ENCODE measurements at regions not wholly inside any gene's neighbourhood (a gene's known extent, or its start where the extent isn't known, plus 50 kb on each side); places are given as distances from the start of the nearest gene placed in this dataset.
A peak's percentile ranks its signal among the peaks of the same experiment; 100 is the strongest.

DNA sequence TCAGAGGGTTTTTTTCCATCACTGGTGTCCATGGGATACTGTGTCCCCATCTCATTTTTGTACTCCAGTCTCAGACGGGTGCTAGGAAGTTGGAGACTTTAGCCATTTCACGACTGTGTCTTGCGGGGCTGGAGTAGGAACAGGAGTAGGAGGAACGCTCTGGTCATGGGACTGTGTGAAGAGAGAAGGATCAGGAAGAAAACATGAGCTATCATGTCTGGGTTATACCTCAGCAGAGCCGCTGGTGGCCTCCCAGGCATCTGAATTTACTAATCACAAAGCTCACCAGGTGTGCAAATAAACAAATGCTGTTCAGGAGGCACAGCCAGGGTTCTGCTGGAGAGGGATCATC lies 225.4 kb downstream of the SEC14L1 start:
- DNase-seq, result no peak

DNA sequence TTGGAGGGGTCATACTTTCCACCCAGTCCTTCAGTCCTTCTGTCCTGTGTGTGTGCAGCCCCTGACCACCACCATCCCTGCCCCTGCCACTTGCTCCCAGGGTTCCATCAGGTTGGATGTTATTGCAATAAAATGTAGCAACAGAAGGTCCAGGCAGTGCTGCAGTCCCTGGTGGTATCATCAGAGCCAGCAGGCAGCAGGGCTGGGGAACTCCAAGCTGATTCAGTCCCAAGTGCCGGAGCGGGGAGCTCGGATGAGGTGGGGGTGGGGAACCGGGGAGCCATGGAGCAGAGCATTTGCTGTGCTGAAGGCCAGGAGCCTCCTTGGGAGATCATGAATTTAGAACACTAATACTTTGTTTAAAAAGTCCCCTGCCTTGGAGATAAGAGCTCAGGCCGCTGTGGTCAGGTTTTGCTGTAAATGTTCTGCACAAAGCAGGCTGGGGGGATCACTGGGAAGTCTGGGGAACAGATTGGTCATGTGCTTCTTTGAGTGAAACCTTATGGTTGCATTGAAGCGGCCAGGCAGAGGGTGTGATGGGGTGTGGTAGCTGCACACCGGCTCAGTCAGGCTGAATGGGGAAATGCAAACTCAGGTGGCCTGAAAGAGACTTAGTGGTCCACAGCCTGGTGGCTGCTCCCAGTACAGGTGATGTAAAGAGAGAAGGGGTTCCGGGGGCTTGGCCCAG lies 225.9 kb downstream of the SEC14L1 start:
- DNase-seq, result no peak

DNA sequence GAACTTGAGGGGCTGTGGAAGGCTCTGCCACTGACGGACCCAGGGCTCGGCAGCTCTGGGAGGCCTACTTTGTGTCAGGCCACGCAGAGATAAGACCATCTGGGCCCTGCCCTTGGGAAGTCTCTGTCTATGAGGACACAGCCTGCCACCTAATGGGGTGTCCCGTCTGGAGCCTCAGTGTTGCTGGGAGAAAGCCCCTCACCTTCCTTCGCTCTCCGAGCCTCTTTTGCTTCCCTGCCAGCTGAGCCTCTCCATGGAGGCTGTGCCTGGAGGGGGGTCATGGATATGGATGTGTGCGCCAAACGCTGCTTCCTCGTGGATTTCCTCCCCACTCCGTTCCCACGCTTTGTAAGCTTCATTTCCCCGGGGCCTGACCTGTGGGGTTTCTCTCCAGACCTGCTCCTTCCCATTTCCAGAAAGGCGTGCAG lies 228.8 kb downstream of the SEC14L1 start:
- DNase-seq, result no peak

DNA sequence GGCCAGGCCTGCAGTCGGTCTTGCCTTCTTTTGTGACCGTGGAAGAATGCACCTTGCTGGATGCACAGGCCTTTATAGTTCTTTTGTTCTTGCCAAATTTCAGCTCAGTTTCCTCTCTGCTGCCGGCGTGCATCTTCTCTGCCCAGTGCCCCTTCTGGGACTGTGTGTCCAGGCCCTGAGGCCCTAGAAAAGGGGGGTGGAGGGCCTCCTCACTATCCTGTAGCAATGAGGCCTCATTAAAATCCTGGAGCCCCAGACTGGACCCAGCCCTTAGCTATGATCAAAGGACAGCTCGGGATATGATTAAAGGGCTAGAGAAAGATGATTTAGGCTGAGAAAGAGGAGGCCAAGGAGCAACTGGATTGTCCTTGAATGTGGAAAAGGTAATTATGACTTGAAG lies 229.8 kb downstream of the SEC14L1 start:
- DNase-seq, result no peak

DNA sequence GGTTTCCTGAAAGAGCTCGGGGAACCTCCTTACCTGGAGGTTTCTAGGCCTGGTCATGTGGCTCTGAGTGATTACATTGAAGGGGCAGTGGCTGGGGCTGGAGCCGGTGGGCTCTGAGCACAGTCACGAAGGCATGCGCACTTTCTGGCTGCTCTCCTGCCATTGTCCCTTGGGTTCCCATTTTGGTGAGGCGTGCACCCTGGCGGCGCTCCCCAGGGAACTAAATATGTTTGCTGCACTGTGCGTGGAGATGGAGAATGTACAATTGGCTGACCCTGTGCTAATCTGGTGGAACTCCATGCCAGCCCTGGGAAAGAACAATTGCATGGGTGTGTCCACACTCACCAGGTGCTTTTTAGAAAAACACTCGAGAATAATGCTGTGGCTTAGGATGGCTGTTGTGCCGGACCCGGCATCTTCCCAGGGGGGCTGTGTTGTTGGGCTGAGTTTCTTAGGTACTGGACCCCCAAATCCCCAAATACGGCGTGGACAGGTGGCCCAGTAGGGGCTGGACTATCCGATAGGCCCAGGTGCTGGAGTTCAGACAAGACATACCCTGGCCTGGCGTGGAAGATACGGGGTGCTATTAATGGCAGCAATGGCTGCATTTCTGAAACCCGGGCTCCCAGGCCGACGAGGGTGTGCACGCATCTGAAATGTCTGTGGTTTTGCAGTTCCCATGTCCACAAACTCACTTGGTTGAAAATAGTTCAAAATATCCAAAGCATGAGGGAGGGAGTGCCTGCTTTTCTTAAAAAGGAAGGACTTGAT lies 230.5 kb downstream of the SEC14L1 start:
- no peak for DNase-seq

DNA sequence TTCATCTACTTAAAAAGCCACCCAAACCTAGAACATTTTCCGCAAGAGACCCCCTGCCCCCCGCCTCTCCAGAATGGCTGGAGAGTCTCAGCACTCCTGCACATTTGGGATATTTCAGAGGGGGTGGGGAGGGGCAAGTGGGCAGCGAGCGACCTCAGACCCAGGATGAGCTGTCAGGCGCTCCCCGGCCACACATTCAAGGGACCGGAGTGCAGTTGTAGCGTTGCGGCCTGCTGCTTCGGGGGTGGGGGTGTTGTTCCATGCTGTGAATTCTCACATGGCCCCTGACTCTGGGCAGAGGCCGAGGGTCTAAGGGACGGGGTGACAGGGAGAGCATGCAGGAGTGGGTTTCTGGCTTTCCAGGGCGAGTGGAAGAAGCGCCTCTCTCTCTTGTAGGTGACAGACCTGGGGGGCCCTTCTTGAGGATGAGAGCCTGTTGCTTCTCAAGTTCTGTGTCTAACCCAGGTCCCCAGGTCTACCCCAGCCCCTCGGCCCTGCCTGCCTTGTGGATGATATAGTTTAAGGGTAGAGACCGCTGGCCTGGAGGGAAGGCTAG lies 231.2 kb downstream of the SEC14L1 start:
- no peak for DNase-seq

DNA sequence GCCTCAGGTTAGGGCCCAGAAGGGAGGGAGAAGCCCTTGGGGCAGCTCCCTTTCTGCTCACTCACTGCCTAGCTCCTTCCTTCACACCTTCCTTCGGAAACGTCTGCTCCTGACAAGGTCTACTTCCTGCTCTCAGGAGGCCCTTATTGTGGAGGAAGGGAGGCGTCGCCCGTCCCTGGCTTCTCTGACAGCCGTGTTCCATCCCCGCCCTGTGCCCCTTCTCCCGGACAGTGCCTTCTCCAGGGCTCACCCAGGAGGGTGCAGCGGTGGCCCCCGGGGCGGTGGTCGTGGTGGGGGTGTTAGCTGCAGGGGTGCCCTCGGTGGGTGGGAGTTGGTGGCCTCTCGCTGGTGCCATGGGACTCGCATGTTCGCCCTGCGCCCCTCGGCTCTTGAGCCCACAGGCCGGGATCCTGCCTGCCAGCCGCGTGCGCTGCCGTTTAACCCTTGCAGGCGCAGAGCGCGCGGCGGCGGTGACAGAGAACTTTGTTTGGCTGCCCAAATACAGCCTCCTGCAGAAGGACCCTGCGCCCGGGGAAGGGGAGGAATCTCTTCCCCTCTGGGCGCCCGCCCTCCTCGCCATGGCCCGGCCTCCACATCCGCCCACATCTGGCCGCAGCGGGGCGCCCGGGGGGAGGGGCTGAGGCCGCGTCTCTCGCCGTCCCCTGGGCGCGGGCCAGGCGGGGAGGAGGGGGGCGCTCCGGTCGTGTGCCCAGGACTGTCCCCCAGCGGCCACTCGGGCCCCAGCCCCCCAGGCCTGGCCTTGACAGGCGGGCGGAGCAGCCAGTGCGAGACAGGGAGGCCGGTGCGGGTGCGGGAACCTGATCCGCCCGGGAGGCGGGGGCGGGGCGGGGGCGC lies 231.9 kb downstream of the SEC14L1 start:
- peak; percentile 26 for DNase-seq

DNA sequence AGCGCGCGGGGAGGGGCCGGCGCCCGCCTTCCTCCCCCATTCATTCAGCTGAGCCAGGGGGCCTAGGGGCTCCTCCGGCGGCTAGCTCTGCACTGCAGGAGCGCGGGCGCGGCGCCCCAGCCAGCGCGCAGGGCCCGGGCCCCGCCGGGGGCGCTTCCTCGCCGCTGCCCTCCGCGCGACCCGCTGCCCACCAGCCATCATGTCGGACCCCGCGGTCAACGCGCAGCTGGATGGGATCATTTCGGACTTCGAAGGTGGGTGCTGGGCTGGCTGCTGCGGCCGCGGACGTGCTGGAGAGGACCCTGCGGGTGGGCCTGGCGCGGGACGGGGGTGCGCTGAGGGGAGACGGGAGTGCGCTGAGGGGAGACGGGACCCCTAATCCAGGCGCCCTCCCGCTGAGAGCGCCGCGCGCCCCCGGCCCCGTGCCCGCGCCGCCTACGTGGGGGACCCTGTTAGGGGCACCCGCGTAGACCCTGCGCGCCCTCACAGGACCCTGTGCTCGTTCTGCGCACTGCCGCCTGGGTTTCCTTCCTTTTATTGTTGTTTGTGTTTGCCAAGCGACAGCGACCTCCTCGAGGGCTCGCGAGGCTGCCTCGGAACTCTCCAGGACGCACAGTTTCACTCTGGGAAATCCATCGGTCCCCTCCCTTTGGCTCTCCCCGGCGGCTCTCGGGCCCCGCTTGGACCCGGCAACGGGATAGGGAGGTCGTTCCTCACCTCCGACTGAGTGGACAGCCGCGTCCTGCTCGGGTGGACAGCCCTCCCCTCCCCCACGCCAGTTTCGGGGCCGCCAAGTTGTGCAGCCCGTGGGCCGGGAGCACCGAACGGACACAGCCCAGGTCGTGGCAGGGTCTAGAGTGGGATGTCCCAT lies 232.8 kb downstream of the SEC14L1 start:
- no peak for DNase-seq

DNA sequence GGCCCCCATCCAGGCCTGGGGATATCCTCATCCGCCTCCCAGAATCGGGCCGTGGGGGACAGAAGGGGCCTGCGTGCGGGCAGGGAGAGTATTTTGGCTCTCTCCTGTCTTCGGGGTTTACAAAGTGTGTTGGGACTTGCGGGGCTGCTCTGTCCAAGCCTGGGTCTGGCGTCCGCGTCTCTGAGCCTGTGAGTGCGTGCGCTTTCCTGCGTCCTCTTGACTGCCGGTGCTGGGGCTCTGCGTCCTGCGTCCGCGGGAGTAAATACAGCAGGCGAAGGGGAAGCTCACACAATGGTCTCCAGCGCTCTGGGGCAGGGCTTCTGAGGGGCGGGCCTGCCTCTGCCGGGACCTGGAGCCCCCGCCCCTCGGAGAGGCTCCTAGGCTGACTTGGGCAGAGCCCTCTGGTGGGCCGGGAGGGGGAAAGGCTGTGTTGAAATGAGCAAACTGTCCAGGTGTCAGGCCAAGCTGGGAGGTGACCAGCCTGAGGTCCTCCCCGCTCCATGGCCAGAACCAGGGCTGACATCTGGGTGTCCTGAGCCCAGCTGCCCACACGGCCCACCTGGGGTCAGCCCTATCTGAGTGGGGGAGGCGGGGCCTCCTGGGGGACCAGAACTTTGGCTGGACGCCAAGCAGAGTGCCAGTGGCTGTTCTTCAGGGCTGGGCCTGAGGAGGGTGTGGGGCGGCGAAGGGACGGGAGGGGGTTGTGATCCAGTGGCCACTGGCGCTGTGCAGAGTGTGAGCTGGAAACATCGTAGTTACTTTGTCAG lies 233.6 kb downstream of the SEC14L1 start:
- DNase-seq, result no peak

DNA sequence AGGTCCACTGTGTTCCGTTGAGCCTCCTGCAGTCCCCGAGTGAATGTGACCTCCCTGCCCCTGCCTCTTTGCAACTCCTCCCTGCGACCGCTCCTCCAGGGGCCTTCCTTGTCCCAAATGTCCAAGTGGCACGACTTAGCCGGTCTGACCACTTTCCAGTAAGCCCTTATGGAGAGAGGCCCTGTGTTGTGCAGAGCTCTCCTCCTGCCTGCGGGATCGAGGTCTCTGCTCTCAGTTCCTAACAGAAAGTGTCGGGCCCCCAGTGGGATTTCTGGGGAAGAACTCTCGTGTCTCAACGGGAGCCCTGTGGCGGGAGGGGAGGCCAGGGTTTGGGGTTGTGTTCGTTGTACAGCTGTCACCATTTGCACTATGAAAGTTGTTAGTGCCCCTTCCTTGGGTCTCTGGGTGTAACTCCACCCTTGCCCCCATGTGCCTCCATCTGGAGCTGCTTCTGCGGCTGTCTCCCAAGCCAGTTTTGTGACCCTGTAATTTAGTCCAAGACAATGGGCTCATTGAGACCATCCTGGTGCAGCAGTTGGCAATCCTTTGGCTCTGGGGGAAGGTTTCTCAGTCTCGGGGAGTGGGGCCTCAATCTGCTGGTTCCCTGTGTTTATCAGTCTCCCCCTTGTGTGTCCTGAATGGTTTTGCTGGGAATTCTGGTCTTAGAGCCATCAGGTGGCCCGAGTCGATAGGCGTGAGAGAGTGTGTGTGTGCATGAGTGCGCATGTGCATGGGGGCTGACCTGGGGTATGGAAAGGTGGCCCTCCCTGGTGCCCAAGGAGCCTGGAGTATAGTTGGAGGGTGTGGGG lies 234.5 kb downstream of the SEC14L1 start:
- DNase-seq, result no peak

DNA sequence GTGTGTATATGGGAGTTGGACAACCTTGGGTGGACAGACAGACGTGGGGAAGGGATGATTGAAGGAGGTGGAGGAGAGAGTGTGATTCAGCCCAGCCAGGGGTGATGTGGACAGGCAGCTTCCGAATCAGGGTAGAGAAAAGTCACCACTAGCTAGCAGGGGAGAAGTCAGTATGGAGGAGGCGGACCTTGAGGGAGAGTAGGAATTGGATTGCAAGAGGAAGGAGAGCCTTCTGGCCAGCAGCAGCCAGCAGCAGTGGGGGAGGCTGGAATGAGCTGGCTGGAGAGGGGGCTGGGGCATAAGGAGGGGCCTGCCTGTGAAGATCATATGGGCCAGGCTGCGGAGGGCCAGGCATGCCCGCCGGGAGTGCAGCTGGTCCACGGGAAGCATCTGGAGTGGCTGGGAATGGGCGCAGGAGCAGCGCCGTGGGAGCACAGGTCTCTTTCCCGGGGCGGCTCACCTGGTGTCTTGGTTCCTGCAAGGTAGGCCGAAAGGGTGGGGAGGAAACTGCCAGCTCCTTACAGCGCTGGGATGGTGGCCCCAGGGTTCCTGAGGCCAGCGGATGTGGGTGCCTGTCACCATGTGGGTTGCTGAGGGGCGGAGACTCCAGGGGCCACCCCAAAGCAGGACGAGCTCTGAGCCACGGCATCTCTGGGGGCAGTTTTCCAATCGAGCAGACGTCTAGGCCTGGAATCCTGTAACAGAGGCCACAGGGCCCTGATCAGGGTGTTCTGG lies 235.3 kb downstream of the SEC14L1 start:
- no peak for DNase-seq

DNA sequence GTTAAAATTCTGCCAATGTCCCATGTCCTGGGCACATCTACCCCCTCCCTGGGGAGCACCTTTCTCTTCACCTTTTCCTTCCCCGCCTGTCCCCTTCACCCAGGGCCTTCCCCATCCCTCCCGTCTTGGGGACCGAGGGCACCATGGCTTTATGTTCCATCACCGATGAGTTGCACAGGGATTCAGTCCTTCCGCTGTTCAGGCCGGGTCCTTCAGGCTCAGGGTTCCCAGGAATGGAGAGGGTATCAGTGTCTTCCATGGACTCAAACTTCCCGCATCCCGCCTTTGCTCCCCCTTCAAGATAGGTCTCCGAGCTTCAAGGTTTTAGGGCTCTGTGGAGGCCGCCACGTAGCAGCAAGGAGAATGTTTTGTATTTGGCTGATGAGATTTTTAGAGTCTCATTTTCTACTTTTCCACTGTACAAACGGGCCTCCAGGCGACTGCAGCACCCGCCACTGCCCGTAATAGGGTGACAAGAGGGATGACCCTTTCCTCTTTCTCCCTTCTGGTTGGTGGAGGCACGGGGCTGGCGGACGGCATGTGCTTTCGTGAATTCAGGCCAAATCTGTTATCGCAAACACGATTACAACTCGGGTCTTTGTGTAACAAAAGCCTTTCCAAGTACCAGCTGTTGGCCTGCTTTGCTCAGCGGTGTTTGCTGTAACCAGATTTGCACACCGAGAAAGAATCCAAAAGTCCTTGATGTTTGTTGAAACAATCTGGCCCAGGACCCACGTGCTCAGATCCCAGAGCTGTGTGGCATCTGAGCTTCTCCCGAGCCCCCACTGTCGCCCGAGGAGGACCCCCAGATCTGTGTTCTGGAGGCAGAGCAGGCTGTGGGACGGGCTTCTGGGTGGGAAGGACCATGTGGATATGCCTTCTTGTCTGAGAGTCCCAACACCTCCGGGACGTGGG lies 236.3 kb downstream of the SEC14L1 start:
- no peak for DNase-seq

DNA sequence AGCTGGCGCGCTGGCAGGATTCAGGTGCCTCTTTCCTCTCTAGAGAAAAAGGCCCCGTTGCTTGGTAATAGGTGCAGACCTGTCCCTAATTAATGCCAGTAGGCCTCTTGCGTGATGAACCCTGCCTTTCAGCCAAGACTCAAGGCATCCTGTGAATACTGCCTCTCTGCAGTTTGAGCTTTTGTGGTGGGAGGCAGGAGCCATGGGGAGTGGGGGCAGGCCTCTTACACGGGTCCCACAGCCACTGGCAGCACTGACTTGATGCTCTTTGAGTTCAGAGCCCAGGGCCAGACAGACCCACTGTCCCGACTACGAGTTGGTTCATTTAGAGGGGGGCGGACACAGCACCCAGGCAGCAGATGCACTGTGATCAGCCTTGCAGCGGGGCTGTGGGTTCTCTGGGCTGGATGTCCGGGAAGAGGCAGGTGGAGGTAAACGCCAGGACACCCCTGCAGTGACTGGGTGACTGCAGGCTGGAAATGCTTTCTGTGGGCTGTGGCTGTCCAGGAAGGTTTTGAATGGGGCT lies 237.0 kb downstream of the SEC14L1 start:
- DNase-seq, result no peak

DNA sequence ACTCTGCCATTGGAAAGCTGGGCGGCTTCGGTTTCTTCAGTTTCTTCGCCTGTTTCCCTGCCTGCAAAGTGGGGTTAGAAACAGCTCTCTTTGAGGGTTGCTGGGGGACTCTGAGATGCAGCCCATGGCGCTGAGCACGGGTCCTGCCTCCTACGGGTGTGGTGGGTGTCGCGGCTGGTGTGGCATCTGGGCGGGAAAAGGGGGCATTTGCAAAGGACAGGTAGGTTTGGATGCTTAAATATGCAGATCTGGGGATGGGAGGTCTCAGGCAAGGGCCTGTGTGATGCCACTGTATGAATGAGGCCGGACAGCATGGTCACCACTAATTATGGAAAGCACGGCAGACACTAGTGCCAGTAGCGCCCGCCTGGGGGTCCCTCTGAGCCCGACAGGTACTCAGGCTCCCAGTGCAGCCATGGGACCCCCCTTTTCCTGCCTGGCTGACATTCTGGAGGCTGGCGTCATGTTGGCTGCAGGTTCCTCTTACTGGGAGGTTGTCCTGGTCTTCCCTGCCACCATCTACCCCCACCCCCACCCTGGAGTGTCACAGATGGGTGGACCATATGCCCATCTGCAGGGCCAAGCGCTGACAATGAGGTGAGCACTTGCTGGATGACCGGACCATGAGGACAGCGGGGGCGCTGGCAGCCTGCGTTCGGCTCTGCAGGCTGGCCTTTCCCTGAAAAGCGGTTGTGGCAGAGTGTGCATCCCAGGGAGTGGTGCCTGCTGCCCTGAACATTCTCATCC lies 237.7 kb downstream of the SEC14L1 start:
- no peak for DNase-seq

DNA sequence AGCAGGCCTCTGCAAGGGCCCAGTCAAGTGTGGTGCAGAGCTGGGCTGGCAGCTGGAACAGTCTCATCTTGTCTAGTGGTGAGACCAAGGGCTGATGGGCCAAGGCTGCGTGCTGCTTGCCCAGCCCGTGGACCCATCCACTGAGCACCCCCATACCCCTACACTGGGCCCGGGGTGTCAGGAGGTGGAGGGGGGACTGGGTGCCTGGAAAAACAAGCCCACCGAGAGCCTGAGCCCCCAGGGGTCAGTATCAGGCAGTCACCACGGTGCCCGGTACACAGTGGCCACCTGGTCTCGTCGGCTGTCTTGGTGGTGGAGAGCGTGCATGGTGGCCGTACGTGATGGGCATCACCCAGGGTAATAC lies 238.3 kb downstream of the SEC14L1 start:
- no peak for DNase-seq

DNA sequence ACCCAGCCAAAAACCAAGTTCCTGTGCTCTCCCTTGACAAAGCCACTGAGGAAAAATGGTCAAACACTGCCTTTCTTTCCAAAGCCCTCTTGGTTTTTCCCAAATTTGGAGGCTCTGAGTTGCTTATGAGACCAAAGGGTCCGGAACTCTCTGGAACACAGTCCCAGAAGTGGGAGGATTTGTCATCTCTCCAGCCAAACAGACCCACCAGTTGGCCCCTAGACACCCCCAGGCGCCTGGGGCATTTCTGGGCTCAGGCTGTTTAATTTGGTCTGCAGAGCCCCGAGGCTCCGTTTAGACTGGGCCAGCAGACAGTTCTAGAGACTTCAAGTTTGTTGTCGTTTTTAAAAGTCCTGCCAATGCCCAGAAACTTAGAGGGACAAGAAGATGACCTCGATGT lies 239.1 kb downstream of the SEC14L1 start:
- no peak for DNase-seq

DNA sequence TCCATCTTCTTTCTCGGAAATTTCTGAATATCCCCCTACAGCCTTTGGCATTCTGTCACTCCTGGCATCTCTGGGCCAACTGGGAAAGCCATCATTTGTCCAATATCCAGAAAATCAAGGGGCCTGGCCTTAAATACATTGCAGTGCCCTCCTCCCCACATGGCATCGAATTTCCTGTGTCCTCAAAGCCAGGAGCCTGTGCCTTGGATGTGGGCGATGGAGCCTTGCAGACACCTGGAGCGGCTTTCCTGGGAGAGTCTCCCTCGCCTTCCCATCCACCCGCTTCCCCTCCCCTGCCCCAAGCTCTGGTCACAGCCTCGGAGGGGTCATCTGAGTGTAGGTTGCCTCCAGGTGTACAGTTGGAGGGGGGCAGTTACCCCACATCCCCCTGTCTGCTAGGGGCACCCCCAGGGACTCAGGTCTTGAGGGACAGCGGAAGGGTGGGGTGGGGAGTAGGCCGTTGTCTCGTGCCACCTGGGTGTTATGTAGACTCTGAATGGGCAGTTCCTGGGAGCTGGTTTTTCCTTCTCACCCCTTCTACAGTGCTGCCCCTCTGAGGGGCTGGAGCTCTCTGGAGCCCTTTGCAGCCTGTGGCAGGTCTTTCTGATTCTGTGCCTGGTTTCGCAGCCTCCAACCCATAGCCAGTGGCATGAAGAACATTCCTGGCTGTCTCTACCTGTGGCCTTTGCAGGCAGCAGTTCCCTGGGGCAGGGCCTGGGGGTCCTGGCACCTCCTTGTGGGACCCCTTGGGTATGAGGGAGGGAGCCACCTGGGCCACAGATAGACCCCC lies 239.8 kb downstream of the SEC14L1 start:
- no peak for DNase-seq
